Left colon (tissue), 2 donors: ENCODE measurements at regions not wholly inside any gene's neighbourhood (a gene's known extent, or its start where the extent isn't known, plus 50 kb on each side); places are given as distances from the start of the nearest gene placed in this dataset.
"Not testable (repeated sequence)": the region's sequence is repeated elsewhere in the genome, so short reads cannot be mapped to it uniquely, and the experiment has no call there.

Experiments
- ATAC-seq: fragments of 200-7000 bp; cut with Tn5 transposase; one replicate; pipeline ENCODE4 v1.9.1; 2020; ENCODE audit warnings: mild to moderate bottlenecking, moderate library complexity
- DNase-seq, 2 donors: peaks; one replicate each; pipeline ENCODE4 v3.0.0-alpha.2; 2020
- intact Hi-C, 2 donors: fragments of 100-400 bp; cut with DNase I in 1 of 2; cut with micrococcal nuclease in 1 of 2; formaldehyde crosslinking; loops; one replicate each; pipeline versions ENCODE4 v1.11.2 to v1.14.0; 2022; cut with DNase I, micrococcal nuclease
- donor health status: DM: no; HTN: no; CAD: no.
- donor health status: DM: yes; HTN: yes; CAD: no.

DNA sequence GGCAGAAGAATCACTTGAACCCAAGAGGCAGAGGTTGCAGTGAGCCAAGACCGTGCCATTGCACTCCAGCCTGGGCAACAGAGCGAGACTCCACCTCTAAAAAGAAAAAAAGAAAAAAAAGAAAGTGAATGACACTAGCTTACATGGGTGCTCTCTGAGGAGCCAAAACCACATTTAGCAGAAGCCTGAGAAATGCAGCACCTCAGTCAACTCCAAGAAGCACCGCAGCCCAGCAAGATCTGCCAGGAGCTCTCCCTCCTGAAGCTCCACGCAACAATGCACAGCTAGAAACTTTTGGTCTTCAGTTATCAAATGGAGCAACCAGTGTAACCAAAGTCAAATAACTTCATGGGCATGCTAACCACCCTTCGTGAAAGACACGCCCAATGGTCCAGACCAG is 229.1 kb downstream of the SETD4 start:
- ATAC-seq = no peak
- intact Hi-C loops = loop anchor here in 1 of 2 donors (10.0 kb wide), 1 partner anchor 1086 kb away; no protein-coding TSS in a partner anchor

DNA sequence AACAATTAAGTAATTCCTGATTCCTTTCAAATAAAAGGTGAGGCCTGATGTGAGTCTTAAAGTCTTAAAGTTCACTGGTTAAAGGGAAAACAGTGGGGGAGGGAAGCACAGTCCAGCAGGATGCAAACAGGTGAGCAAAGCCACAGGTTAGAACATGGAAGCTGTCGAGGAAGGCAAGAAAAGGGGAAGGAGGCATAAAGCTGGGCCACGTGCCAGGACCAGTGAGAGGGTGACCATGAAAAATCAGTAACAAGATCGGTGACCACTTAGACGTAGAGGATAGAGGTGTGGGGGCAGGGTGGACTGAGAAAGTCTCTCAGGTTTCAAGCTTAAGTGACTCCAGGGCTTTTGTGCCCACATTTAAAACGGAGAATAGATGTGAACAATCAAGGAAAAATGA is 231.3 kb downstream of the SETD4 start:
- ATAC-seq (no peak), DNase-seq (peak in 1 of 2 donors; percentile 6)
- intact Hi-C loops = no loop called here

More for the DNA sequence above, 229.1 kb downstream of the SETD4 start:
- DNase-seq = no peak

DNA sequence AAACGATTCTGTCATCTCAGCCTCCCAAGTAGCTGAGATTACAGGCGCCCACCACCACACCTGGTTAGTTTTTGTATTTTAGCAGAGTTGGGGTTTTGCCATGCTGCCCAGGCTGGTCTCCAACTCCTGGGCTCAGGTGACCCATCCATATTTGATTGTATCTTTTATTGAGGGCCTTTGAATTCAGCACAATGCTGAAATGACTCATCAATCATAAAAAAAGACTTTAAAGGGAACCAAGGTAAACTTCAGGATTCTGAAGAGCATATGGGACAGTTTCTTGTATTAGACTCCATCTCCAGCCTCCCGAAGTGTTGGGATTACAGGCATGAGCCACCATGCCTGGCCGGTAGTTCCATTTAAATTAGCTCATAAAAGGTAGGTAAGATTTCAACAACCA is 232.2 kb downstream of the SETD4 start:
- intact Hi-C loops = no loop called here
- DNase-seq (no peak), ATAC-seq (no peak)

DNA sequence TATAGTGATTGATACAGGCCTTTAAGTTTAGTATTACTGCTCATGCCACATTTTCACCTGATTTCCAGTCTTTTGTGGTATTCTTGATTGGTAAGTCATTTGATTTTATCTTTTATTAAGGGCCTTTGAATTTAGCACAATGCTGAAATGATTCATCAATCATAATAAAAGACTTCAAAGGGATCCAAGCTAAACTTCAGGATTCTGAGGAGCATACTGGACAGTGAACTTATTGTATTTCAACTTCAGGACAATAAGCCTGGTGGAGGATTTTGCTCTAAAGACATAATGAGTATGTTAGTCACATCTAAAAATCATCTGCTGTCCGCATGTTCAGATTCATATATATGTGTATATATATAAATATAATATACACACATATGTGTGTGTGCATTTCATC is 233.3 kb downstream of the SETD4 start:
- DNase-seq = no peak
- ATAC-seq = no peak
- intact Hi-C loops = no loop called here

DNA sequence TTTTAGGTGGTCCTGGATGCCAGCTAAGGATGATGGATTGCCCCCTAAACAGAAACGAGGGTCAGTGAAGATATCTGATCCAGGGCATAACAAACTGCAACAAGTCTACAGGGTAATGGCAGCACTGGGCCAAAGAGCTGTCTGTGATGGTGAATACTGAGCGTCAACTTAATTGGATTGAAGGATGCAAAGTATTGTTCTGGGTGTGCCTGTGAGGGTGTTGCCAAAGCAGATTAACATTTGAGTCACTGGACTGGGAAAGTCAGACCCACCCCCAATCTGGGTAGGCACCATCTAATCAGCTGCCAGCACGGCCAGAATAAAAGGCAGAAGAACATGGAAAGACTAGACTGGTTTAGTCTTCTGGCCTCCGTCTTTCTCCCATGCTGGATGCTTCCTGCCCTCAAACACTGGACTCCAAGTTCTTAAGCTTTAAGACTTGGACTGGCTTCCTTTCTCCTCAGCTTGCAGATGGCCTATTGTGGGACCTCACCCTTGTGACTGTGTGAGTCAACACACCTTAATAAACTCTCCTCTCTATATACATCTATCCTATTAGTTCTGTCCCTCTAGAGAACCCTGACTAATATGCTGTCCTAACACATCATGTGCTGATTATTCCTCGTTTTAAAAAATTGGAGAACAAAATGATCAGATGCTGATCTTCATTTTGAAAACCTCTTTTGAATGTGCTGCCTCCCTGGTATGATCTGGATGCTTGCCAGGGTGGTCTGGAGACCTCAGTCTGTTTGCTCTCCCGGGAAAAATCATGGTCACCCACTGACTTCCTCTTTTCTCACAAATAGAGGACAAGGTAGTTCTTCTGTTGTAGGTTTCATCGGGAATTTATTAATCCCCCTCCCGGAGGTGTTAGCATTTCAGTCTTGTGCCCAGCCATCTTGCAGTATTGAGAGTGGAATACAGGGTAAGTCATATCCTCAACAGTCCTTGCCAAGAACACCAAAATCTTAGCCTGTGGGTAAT is 234.7 kb downstream of the SETD4 start:
- ATAC-seq (no peak), DNase-seq (no peak)
- intact Hi-C loops = no loop called here

DNA sequence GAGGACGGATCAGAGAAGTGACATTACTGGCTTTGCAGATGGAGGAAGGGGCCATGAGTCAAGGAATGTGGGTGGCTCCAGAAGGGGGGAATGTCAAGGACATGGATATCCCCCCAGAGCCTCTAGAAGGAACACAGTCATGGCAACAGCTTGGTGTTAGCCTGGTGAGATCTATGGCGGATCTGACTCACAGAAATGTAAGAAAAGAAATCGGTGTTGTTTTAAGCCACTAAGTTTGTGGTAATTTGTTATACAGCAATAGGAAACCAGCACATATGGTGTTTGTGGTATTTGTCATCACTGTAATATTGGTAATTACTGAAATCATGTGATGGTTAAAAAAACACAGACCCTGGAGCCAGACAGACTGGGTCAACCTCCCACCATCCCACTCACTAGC is 236.2 kb downstream of the SETD4 start:
- intact Hi-C loops = no loop called here
- DNase-seq = no peak
- no peak for ATAC-seq

DNA sequence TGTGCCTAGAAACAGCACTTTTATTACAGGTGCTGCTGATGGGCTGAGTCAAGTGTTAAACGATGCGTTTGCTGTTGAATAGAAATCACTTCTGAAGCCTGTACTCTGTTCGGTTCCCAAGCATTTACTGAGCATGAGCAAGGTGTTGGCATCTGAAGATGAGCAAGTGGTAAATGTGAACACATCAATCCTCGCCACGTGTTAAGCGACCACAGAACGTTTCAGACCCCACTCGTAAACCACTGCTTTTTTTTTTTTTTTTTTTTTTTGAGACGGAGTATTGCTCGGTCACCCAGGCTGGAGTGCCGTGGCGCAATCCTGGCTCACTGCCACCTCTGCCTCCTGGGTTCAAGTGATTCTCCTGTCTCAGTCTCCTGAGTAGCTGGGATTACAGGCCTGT is 241.2 kb downstream of the SETD4 start:
- intact Hi-C loops = no loop called here

DNA sequence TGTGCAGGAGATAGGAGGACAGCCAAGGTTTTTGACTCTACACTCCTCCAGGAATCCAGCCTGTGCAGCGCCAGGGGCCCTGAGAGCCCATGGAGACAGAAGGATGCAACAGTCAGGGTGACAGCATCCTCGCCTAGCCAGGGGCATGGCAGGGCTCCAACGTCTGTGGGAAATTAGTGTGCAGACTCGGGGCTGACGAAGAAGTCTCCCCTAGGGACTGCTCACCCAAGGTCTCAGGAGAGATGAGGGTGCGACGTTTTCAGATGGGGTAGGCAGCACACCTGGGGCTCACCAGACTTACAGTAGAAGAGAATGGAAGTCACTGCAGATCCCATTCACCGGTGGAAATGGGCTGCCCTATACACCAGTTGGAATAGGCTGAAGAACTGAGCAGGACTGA is 241.7 kb downstream of the SETD4 start:
- DNase-seq = no peak
- intact Hi-C loops = no loop called here
- no peak for ATAC-seq

More for the DNA sequence above, 241.2 kb downstream of the SETD4 start:
- DNase-seq (no peak), ATAC-seq (no peak)

DNA sequence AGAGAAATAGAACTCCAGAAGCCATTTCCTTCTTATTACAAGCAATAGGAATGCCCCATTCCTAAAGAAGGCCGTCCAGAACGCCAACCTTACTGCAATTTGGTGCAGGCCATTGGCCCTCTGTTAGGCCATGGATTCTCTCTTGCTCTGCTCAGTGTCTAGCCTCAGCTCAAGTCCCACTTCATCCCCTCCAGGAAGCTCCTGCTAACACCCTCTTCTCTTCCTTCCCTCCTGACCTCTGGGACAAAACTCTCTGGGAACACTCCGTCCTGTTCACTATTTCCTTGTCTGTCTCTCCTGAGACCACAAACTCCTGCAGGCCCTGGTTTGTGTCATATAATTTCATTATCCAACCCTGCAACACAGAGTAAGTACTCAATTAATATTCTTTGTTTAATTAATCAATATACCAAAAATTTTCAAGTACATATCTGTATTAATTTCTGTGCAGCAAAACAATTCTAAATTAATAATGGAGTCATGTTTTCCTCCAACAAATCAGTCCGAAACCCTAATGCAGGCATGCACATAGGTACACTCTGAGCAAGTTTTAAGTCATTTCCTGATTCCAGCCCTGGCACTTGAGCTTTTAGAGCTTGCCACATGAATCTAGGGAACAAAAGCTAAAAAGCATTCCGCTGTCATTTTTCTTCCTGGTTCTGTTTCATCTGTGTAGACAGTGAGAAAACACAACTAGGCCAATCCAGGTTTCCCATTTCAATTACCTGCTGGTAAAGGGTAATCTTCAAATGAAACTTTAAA is 245.3 kb downstream of the SETD4 start:
- DNase-seq = no peak
- intact Hi-C loops = no loop called here
- no peak for ATAC-seq

DNA sequence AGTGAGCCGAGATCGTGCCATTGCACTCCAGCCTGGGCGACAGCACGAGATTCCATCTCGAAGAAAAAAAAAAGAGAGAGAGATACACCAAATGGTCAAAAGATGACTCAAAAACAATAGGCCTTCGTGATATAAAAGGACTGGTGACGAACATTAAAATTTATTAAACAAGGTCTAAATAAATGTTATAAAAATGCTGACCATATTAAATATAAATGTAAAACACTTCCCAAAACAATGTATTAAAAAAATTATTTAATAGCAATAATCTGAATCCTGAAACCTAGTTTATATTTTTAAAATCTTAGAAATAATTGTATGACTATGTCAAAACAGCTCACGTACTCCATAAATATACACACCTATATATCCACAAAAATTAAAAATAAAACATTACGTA is 247.6 kb downstream of the SETD4 start:
- DNase-seq (no peak), ATAC-seq (no peak)
- intact Hi-C loops = no loop called here

DNA sequence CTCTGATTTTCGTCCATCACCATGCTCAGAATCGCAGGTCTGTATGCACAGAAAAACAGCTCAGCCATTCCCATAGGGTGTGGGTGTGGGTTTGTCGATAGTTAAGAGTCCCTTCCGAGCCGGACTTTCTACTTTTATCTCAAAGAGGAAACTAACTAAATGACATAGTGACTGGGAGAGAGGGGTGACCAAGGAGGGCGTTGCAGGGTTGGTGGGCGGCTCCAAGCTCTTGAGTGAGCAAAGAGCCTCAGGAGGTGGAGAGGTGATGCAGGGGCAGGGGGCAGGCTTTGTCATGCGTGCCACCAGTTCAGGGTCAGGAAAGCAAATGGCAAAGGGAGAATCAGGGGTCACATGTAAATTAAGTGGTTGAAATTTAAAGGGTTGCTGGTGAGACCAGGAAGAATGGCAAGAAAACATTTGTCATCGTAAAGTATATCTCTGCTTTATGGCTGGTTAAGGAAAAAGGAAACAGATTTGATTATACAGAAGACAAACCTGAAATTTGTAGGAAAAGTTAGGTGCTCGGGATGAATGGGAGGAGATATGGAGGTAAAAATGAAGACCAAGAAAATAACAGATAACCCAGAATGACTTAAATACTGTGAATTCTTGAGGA is 249.0 kb downstream of the SETD4 start:
- DNase-seq = peak in 1 of 2 donors; percentile 13
- ATAC-seq = peak; percentile 93
- intact Hi-C loops = no loop called here

DNA sequence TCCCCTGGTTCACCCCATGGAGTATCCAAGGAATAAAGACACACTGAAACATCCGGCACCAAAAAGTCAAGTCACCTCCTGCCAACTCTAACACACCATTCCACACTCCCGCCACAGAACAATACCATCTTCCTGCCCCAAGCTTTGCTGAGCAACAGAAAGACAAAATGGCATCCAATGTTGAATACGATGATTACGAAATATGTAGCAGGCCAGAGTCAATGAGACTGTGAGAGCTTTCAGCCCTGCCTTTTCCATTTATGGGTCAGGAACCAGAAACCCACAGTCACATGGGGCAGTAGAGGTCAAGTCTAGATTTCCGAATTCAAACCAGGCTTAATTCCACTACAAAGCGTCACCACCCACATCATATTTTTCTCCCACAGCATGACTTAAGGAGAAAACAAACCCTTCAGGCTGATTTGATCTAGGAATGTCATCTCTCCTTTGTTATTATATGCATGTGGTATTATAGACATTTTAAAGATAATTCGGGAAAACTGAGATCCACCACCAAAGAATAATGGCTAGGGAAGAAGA is 249.8 kb downstream of the SETD4 start:
- DNase-seq (no peak), ATAC-seq (no peak)
- intact Hi-C loops = no loop called here

DNA sequence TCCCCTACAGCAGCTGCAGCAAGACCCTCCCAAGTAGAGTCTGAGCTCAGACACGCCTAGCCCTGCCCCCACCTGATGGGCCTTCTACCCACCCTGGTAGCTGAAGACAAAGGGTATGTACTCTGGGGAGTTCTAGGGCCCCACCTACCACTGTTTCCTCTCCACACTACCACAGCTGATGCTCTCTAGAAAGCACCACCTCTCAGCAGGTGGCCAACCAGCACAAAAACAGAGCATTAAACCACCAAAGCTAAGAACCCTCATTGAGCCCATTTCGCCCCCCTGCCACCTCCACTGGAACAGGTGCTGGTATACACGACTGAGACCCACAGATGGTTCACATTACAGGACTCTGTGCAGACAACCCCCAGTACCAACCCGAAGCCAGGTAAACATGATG is 258.9 kb downstream of the SETD4 start:
- no peak for DNase-seq
- ATAC-seq = no peak
- intact Hi-C loops = no loop called here

DNA sequence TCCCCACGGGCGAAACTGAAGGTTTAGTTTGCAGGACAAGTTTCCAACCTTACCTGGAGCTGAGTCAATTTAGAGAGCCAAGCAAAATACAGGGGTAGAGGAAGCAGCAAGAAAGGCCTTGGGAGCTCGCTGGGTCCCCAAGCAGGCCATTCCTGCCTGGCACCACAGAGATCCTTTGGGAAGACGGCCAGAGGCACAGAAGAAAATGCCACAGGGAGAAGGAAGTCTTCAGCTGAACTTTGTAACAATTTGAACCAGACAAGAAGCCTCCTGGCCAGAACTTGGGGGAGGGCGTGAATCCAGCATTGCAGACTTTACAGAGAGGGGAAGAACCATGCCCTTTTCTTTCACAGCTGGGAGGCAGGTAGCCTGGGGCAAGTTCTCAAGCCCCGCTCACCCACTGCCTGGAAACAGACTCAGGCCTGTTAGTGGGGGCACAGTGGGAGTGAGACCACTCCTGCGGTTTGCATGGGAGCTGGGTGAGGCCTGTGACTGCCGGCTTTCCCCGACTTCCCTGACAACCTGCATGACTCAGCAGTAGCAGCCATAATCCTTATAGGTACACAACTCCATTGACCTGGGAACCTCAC is 259.4 kb downstream of the SETD4 start:
- DNase-seq, ATAC-seq, intact Hi-C loops: not testable (repeated sequence)

DNA sequence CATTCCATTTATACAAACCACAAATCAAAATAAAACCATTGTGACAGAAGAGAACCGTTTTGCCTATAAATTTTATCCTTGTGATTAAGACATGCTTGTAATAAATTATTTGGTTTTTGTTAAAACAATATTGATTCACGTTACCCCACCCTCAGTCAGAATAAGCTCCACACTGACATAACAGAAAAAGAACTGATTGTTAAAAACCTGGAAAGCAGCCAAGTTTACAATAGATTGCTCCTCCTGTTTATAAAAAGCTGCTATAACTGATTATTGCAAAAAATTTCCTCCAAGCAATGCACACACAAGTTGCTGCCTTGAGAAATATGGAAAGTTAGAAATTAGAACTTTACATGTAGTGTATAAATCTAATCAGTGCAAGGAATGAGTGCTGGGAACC is 263.5 kb downstream of the SETD4 start:
- DNase-seq (no peak), ATAC-seq (peak; percentile 35)
- intact Hi-C loops = no loop called here

DNA sequence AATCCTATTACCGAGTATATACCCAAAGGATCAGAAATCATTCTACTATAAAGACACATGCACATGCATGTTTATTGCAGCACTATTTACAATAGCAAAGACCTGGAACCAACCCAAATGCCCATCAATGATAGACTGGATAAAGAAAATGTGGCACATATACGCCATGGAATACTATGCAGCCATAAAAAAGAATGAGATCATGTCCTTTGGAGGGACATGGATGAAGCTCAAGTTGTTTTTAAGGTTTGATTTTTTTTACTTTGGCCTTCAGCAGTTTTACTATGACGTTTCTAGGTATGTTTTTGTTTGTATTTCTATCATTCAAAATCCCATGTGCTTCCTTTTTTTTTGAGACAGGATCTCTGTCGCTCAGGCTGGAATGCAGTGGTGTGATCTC is 265.8 kb downstream of the SETD4 start:
- DNase-seq, ATAC-seq, intact Hi-C loops: not testable (repeated sequence)

DNA sequence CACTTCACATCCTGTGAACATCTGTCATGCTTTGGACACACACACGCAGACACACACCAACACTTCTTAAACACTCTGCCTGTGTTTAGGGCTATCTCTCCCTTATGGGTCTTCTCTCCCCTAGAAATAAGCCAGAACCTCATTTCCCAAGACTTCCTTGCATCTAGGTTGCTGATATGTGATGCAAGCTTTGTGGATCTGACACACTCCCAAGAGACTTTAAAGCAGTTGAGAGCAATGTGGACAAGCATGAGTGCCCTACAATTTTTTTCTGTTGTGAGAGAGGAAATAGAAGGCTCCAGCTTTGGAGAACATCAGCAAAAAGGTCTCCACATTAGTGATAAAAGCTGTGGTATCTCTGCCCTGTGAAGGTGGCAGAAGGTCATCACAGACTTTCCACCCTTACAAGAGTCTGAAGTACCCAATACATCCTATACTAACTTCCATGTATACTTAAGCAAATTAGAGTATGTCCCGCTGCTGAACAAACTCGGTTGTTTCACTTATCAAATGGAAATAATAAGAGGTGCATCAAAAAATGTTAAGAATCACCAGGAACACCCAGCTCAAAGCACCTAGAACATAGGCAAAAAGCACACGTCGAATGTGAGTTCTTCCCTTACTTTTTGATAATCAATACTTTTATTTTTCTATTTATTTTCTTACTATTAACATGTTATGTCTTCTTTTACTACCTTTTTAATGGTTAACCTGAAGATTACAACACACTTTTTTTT is 267.6 kb downstream of the SETD4 start:
- DNase-seq (no peak), ATAC-seq (no peak)
- intact Hi-C loops = no loop called here
